Ureter (tissue), 1 donor: ENCODE measurements at regions not wholly inside any gene's neighbourhood (a gene's known extent, or its start where the extent isn't known, plus 50 kb on each side); places are given as distances from the start of the nearest gene placed in this dataset.

Source experiments
- DNase-seq: peaks from one replicate; pipeline ENCODE4 v3.0.0-alpha.2; 2020; ENCODE audit warnings: low spot score
- donor health status: DM: yes; HTN: yes; CAD: no.

DNA sequence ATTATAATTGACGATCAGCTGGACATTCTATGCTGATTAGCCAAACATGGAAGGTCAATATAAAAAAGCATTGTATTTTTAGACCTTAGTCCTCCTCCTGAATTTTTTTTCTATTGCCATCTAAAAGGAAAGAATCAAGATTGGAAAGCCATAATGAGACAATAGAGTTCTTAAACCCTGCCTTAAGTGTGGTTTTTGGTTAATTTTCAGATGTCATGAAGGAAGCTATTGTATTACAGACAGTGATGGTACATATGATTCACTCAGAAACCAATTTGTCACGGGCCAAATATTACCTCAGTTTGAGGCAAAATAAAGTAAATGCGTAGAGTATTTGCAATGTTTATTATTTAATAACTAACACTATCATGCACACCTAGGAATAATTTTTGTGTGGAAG is 1164.0 kb upstream of the RAG2 start:
- DNase-seq: no peak

DNA sequence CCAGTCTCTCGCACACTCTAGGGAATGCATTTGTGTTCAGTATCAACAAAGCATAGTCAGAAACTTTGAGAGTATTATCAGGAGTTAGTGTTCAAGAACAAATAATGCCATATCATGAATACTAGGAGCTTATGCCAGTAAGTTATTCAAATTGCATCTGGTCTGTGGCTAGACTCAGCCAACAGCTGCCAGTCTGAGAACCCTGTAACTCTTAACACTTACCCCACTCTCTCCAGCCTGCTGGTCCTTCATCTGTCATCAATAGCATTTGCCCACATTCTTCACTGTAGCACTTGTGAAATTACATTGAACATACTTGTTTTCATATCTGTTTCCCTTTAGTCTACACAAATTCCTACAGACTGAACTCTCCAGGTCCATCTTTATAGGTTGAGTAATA is 1157.5 kb upstream of the RAG2 start:
- no peak for DNase-seq

DNA sequence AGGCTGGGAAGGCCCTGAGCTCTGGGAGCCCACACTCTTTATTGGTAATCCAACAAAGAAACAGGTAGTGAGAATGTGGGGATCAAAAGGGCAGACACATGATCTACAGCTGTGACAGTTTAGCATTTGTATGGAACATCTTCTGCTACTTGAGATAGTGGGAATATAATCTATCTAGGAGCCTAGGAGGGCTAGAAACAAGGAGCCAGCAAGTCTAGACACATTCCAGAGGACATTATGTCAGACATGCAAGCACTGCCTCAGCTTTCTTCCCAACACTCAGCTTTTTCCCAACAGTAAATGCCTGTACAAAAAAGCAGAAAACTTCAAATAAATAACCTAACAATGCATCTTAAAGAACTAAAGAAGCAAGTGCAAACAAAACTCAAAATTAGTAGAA is 1150.6 kb upstream of the RAG2 start:
- no peak for DNase-seq

DNA sequence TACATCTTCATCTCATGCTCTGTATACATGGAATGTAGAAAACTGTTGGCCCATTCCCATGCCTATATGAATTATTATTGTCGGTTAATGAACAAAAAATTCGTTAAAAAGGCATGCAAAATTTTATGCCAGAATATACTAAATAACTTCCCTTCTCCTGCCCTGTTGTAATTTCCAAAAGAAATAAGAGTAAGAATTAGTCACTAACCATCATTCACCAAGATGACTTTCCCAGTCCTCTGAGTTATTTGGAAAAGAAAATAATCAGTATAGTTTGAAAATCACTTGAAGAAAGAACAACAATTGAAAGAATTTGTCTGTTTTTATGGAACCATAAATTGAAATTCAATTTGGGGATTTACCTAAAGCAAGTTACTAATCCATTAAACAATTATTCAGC is 1149.1 kb upstream of the RAG2 start:
- DNase-seq: no peak

DNA sequence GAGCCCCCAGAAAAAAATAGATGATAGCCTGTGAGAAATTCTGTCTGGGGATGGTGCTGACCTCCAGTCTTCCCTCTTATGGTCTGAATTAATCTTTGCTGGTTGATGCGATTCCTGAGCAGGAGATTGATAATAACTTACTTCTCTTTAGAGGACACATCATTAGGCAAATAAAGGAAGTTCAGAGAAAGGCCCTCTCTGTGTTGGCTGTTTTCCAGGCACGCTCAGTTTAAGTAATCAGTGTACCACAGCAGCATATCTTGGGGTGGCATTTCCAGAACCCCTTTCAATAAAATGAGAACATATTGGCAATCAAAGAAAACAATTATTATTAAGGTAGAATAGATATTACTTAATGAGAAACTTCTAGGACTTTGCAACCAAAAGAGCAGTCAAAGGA is 1129.3 kb upstream of the RAG2 start:
- no peak for DNase-seq

DNA sequence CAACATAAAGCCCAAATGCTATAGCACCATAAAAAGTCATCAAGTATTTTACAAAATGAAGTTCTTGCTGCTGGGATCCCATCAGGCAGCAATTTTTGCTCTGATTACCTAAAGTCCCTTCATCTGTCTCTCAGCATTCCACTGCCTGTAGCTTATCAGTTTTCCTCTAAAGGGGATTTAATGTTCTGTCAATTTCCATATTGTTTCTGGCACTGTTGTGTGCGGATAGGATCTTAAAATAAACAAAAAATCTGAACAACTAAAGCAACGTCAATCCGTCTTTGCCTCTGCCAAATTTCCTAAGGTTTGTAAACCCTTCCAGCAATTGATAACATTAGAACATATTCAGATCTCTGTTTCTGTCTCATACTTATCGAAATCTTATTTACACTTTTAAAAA is 1126.3 kb upstream of the RAG2 start:
- no peak for DNase-seq

DNA sequence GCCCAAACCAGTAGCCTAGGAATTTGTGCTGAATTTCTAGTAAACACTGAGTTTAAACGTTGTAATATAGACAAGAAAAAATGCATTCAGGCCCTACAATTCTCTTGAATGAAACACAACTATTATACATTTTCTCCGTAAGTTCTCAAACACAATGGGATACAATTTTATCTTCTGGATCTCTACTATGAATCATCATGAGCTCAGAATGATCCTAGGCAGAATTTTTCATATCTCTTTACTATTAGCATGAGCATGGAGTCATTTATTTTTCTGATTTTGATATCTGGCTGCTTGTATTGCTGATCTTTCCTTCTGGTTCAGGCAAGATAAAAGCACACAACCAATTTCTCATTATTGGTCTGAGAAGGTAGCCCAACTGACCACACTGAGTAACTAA is 1123.4 kb upstream of the RAG2 start:
- DNase-seq: no peak

DNA sequence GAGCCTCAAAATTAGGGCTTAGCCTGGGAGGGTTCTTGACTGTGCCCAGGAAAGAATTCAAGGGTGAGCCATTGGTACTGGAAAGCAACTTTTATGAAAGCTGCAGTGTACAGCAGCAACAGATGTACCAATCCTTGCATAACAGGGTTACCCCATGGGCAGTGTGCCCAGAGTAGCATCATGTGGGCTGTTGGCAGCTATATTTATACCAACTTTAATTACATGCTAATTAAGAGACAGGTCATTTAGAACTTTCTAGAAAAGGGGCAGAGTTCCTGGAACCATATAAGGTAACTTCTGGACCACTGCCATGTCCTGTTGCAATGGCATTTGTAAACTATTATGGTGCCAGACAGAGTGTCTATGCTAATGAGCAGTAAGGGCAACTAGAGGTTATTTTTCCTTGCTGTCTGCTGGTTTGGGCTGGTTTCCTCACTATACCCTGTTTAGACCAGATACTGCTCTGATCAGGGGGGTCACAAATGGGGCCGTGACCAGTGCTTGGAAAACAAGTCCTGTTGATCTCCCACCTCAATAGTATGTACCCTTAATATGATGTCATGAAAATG is 1120.5 kb upstream of the RAG2 start:
- no peak for DNase-seq

DNA sequence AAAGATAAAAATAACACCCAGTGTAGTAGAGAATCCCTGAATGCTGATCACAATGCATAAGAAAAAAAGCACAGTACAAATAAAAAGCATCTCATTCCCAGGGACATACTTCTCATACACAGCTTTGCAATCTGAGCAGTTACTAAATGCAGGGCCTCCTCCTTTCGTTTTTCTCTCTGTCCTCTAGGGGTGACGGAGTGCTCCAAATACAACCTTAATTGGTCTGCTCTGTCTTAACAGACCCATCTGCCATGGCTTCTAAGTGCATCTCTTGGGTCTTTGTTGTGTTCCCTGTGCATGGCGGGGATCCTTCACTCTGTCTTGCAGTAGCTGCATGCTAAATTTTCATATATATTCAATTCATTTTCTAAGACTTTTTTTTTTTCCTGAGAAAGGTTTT is 1114.2 kb upstream of the RAG2 start:
- no peak for DNase-seq

DNA sequence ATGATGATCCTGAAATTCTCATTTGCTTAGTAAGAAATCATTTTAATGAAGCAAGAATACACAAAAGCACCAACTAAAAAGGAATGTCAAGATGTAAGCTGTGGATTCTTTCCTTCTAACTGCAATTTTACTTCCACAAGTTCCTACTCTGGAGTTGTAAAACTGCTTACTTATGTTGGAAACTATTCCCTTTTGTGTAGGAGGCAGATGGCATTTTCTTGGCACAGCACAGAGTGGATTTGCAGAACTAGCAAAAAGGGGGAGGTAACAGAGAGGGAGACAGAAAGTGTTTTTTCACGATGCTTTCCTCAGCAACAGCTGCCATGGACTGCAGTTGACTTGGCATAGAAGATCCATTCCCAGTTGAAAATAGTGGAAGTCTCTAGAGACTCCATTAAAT is 1112.0 kb upstream of the RAG2 start:
- no peak for DNase-seq

DNA sequence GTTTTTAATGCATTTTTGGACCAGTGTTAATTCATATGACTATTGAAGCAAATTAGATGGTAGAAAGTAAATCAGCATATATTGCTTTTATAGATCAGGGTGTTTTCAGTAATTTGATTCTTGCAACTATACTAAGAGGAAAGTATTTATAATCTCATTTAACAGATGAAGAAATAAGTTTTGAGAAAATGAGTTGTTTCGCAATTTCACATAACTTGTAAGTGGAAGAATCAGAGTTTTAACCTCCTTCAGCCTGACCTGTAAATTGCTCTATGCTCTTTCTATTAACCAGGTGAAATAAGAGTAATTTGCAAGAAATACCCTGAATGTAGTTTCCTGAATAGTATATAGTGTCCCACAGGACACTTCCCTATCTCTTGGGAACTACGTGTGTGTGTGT is 1106.8 kb upstream of the RAG2 start:
- no peak for DNase-seq

DNA sequence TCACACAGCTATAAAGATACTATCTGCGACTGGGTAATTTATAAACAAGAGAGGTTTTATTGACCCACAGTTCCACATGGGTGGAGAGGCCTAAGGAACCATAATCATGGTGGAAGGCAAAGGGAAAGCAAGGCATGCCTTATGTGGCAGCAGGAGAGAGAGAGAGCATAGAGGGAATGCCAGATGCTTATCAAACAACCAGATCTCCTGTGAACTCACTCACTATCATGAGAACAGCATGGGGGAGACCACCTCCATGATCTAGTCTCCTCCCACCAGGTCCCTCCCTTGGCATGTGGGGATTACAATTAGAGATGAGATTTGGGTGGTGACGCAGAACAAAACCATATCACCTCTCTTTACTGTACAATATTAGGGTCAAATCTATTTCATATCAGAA is 1101.6 kb upstream of the RAG2 start:
- DNase-seq: no peak

DNA sequence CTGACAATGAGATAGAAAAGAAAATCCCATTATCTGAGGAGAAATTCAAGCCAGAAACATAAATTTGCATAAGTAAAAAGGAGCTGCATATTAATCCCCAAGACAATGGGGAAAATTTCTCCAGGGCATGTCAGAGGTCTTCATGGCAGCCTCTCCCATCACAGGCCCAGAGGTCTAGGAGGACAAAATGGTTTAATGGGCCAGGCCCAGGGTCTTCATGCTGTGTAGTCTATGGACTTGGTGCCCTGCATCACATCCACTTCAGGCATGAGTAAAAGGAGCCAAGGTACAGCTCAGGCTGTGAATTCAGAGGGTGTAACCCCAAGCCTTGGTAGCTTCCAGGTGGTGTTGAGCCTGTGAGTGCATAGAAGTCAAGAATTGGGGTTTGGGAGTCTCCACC is 1097.2 kb upstream of the RAG2 start:
- no peak for DNase-seq

DNA sequence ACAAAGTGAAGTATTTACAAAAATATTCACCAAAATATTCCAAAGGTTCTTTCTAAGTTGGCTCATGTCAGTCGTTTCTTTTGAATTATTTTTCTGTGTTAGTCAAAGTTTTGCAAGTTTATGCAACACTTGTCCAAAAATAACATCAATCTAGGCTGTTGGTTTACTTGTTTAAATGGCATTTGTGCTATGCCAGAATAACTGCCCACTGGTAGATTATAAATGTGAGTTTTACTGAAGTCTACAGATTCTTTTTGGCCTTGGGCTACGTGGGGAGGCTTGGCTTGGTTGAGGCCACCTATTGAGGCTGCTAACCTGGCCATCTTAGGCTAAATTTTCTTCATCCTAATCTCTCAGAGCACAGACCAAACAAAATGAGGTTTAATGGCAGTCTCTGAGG is 1091.9 kb upstream of the RAG2 start:
- no peak for DNase-seq

DNA sequence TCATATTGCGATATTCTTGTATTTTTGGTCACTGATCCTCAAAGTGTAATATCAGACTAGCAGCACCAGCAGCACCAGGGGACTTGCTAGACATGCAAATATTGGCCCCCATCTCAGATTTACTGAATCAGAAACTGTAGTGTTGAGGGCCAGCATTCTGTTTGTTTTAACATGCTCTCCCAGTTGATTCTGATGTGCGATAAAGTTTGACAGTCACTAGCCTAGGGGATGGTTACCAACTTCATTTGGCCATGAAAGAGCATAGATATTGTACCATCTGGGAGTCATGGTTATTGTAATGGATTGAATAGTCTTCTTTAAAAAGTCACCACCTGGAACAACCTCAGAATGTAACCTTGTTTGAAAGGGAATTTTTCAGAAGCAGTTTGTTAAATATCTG is 1090.4 kb upstream of the RAG2 start:
- no peak for DNase-seq

DNA sequence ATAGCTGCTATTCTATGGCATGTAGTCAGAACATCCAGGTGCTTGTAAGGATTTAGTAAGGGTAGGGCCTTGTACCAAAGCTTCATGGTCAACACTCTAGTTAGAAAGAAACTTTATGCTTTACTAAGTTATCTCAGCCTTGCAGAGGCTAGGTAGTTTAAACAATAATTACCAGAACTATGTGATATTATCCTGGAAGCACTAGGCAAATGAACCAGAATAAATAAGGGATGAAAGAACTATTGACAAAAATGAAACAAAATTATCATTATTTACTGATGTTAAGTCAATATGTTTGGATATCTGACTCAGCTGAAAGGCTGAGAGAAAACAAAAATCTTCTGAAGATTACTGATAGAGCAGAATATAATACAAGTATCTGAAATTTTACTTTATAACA is 1089.1 kb upstream of the RAG2 start:
- DNase-seq: no peak

DNA sequence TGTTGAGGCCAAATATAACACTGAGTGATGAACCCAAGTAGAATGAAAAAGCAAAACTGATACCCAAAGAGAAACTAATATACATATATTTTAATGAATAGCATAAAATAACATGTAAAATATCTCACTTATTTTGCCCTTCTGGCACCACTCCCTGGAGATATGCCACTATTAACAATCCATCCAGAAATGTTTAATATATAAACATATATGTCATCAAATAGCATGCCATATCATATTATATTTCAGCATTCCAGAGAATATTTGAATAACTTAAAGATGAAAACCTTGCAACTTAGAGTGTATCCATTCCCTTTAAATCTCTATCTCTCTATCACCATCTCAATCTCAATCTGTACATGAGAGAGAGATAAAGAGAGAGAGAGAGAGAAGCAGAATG is 1073.3 kb upstream of the RAG2 start:
- no peak for DNase-seq

DNA sequence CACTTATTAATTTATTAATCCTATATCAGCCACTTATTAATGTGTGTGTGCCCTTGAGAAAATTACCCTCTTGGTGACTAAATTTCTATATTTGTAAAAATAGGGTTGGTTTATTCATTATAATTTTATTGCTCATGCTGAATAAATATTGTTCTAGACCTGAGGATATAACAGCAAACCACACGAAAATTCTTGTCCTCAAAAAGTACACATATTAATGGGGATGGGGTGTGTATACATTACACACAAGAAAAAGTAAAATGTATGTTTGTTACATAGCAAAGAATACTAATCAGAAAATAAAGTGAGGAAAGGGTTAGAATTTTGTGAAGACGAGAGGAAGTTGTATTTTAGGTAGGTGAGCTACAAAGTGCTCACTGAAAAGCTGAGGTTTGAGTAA is 1068.9 kb upstream of the RAG2 start:
- no peak for DNase-seq

DNA sequence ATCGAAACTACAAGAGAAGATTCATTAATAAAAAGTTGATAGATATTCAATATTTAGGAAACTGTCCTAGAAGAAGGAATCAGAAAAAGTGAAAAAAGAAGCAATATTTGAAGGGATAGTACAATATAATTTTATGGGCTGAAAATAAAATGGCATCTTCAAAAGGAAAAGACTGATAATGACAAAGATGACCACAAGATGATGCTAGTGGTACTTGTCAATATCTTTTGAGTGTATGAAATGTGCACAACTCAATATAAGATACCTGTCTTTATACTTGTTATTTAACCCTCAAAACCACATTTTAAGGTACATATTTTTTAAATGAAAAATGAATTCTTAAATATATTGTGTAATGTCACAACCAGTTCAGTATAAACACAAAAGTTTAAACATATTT is 1059.6 kb upstream of the RAG2 start:
- DNase-seq: no peak

DNA sequence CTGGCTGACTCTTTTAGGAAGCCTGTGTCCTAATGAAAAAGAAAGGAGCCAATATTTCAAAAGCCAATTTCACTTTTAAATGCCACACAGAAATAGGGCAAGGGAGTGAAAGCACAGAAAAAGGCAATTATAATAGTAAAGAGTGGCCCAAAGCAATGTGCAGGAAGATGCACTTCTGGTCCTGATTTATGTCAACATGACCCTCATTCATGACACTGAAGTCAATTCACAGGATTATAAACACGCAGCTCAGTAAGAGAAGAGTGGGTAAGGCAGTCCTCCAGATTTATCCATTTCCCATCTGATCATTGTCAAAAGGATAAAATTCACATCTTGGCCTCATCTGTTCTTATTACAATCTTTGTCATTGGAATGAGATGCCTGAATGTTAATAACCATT is 1049.7 kb upstream of the RAG2 start:
- DNase-seq: no peak

DNA sequence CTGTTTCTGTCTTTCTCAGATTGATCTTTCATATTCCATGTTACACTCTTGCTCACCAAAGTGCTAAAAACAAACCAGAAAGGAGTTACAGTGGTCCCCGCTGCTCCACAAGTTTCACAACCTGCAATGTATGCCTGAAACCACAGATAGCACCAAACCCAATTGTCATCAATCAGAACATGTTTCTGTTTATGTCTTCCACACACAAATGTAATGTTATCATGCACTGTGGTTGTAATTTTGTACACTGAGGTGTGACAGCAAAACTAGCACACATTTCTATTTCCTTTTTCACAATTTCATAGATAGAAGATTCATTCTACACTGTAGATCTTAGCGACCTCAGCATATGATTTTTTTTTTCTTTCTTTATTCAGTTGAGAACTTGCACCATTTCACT is 1045.9 kb upstream of the RAG2 start:
- no peak for DNase-seq

DNA sequence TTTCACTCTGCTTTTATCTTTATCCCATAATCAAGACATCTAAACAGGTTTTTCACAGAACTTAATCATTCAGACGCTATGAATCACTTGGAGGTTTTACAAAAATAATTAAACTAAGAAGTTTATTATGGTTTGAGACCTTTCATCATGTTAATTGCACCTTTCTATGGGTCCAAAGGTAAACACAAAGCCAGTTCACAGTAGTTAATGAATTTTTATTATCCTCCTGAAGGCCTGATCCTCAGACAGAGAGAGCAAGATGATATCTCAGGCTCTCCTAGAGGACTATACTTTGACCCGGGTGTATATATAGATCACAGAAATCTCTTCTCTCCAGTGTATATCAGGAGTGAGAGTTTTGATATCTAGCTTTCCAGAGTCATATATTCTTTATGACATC is 1044.3 kb upstream of the RAG2 start:
- no peak for DNase-seq

DNA sequence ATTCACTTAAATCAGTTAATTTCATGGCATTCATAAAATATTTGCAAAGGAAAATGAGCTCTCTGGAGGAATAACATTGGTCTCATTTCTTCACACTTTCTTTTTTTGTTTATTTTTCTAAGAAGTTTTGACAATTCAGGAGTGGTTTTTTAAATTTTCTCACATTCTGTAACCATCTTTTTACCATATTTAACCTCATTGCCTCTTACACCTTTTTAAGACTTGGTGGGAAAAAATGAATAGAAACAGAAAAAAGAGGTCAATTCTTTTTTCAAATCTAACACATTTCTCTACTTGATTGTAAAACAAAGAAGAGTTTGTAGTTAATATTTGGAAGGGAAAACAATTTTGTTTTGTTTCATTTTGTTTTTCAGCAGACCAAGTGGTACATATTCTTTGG is 1034.7 kb upstream of the RAG2 start:
- DNase-seq: no peak

DNA sequence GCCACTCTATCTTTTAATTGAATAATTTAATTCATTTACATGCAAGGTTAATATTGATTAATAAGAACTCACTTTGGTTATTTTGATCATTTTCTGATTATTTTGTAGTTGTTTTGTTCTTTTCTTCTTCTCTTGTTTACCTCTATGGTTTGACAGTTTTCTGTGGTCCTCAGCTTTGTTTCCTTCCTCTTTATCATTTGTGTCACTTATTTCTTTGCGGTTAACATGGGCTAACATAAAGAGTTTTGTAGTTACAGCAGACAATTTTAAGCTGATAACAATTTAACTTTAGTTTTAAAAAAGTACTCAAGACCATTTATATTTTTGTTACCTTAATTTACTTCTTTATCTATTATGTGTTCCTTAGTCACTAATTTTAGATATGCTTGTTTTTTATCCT is 1032.8 kb upstream of the RAG2 start:
- DNase-seq: no peak

DNA sequence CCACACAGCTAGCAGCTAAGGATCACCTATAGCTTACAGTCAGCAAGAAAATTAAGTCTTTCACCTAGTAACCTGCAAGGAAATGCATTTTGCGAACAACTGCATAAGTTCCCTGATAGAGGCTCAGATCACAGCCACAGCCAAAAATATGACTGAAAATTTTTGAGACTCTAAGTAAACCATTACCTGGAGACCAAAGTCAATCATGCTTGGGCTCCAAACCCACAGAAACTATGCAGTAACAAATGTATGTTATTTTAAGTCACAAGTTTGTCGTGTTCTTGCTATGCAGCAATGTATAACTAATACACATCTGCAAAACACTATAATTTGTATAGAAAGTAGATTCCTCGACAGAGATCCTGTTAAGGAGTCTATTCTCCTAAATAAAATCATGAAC is 1025.7 kb upstream of the RAG2 start:
- DNase-seq: no peak
